Endothelial cell of umbilical vein (primary cell): ENCODE measurements at regions not wholly inside any gene's neighbourhood (a gene's known extent, or its start where the extent isn't known, plus 50 kb on each side); places are given as distances from the start of the nearest gene placed in this dataset.

Source experiments
- BruUV-seq: library from RNA; stranded (reverse); fragments of 400-500 nt; replicated peaks from 2 replicates; lab custom pipeline; 2021; lab: Mats Ljungman, UMichigan
- CTCF ChIA-PET: fragments of 300-600, 350-600 bp; sonication (Branson Sonifier 250); formaldehyde crosslinking; loops from one replicate; lab custom pipeline; 2021; ENCODE audit warnings: antibody characterized with exemption, inconsistent platforms; lab: Charles Lee
- POLR2A ChIA-PET: fragments of 300-600, 350-600 bp; sonication (Branson Sonifier 250); formaldehyde crosslinking; loops from one replicate; lab custom pipeline; 2021; ENCODE audit warnings: antibody characterized with exemption, inconsistent platforms; lab: Charles Lee
- DNase-seq: peaks from one replicate; pipeline ENCODE4 v3.0.0-alpha.2; 2011; ENCODE audit warnings: low read depth, low spot score
- FAIRE-seq: peaks from 2 replicates; lab custom pipeline; 2011; peaks lifted over from hg19 to GRCh38; lab: Jason Lieb, UNC
- H2AFZ ChIP-seq: 2 replicates; pipeline ENCODE4 v1.6.0; 2012; ENCODE audit warnings: low read depth, low read length, control low read depth, inconsistent platforms
- H3K27ac ChIP-seq: 2 replicates; pipeline ENCODE4 v1.5.1; 2011; ENCODE audit warnings: low read depth, mild to moderate bottlenecking, control low read depth, low read length, moderate library complexity; ENCODE audit not compliant: insufficient read depth
- H3K27me3 ChIP-seq, 2 experiments: 2 replicates each; pipeline versions ENCODE4 v1.6.0 to v1.6.1; 2011; ENCODE audit warnings: low read length in 2 of 2, mixed read lengths in 1 of 2; ENCODE audit not compliant: control insufficient read depth in 2 of 2, insufficient read depth in 2 of 2
- H3K36me3 ChIP-seq, 2 experiments: 2 replicates in 1 of 2; 3 replicates in 1 of 2; pipeline ENCODE4 v1.5.1; 2011; ENCODE audit warnings: low read length in 2 of 2, mild to moderate bottlenecking in 1 of 2, moderate library complexity in 1 of 2; ENCODE audit not compliant: control insufficient read depth in 2 of 2, insufficient read depth in 2 of 2; ENCODE audit errors: extremely low read depth in 1 of 2
- H3K4me1 ChIP-seq: 3 replicates; pipeline ENCODE4 v1.5.1; 2011; ENCODE audit warnings: mild to moderate bottlenecking, low read length; ENCODE audit not compliant: control insufficient read depth, insufficient read depth; ENCODE audit errors: extremely low read depth
- H3K4me2 ChIP-seq: 2 replicates; pipeline ENCODE4 v1.6.1; 2011; ENCODE audit warnings: low read length, control low read depth, mixed read lengths; ENCODE audit not compliant: insufficient read depth
- H3K4me3 ChIP-seq, 3 experiments: fragments of 200-600 bp in 1 of 3; sonication (generic), shearing (Covaris generic) in 1 of 3; replicated peaks in 1 of 3; 2 replicates each; pipeline ENCODE4 v1.5.1; 2011 to 2016; ENCODE audit warnings: control low read depth in 3 of 3, low read length in 3 of 3, mild to moderate bottlenecking in 2 of 3, inconsistent platforms in 1 of 3, low read depth in 1 of 3, moderate library complexity in 1 of 3; ENCODE audit not compliant: insufficient read depth in 1 of 3
- H3K79me2 ChIP-seq: 2 replicates; pipeline ENCODE4 v1.6.0; 2012; ENCODE audit warnings: low read length, inconsistent platforms; ENCODE audit not compliant: control insufficient read depth, insufficient read depth
- H3K9ac ChIP-seq: replicated peaks from 2 replicates; pipeline ENCODE3; 2011; ENCODE audit warnings: low read length, control low read depth; ENCODE audit not compliant: insufficient read depth; ENCODE audit errors: extremely low read depth
- H3K9me1 ChIP-seq: replicated peaks from 3 replicates; pipeline ENCODE4 v1.6.0; 2011; ENCODE audit warnings: mild to moderate bottlenecking, low read length; ENCODE audit not compliant: control insufficient read depth, insufficient read depth; ENCODE audit errors: extremely low read depth
- H3K9me3 ChIP-seq: replicated peaks from 2 replicates; pipeline ENCODE4 v1.5.1; 2012; ENCODE audit warnings: low read length, inconsistent platforms; ENCODE audit not compliant: control insufficient read depth, insufficient read depth
- H4K20me1 ChIP-seq: replicated peaks from 2 replicates; pipeline ENCODE3; 2011; ENCODE audit warnings: mild to moderate bottlenecking, low read length; ENCODE audit not compliant: control insufficient read depth, insufficient read depth; ENCODE audit errors: extremely low read depth
- EZH2 ChIP-seq: IDR thresholded peaks from 2 replicates; pipeline ENCODE4 v1.6.1; 2012; ENCODE audit warnings: borderline replicate concordance, low read depth, mild to moderate bottlenecking, moderate library complexity, low read length, inconsistent platforms; ENCODE audit not compliant: severe bottlenecking
- FOS ChIP-seq: IDR thresholded peaks from 2 replicates; pipeline ENCODE4 v1.6.1; 2011; ENCODE audit warnings: mild to moderate bottlenecking, low read length, moderate library complexity, borderline replicate concordance; ENCODE audit not compliant: insufficient read depth
- GATA2 ChIP-seq: IDR thresholded peaks from 2 replicates; pipeline ENCODE4 v1.7.0; 2011; ENCODE audit warnings: low read depth, mild to moderate bottlenecking, moderate library complexity, mixed read lengths, low read length; ENCODE audit not compliant: insufficient read length, insufficient read depth
- JUN ChIP-seq: IDR thresholded peaks from 2 replicates; pipeline ENCODE4 v1.6.1; 2011; ENCODE audit warnings: borderline replicate concordance, low read depth; ENCODE audit not compliant: insufficient read length, insufficient read depth
- MYC ChIP-seq: IDR thresholded peaks from one replicate; pipeline ENCODE4 v1.6.1; 2011; ENCODE audit warnings: mild to moderate bottlenecking, low read depth, low read length
- POLR2A ChIP-seq: IDR thresholded peaks from 2 replicates; pipeline ENCODE4 v1.6.1; 2012; ENCODE audit warnings: low read depth, mild to moderate bottlenecking, control low read depth, low read length
- POLR2AphosphoS5 ChIP-seq: IDR thresholded peaks from 2 replicates; pipeline ENCODE4 v1.6.1; 2012; ENCODE audit warnings: low read depth, mild to moderate bottlenecking, control low read depth, low read length, moderate library complexity; ENCODE audit not compliant: insufficient read depth
- dilution Hi-C: fragments of 300-500 bp; cut with MboI; formaldehyde crosslinking; loops from one replicate; pipeline ENCODE4 v1.15.0; 2019; ENCODE audit warnings: low sequenced_read_pairs; ENCODE audit not compliant: extremely low pct_ligation_motif_present
- intact Hi-C: fragments of 100-400 bp; cut with micrococcal nuclease; formaldehyde crosslinking; loops from one replicate; pipeline ENCODE4 v1.10.0; 2022
- TF ChIP-seq, protein P1 (sequence below): IDR thresholded peaks from 2 replicates; pipeline ENCODE4 v1.6.1; 2011; ENCODE audit not compliant: insufficient read depth, insufficient read length
- TF ChIP-seq, protein P2 (sequence below), 2 donors: IDR thresholded peaks; 1 replicate in 1 of 2; 2 replicates in 1 of 2; pipeline ENCODE4 v1.5.1; 2011; ENCODE audit warnings: low read length in 2 of 2, mild to moderate bottlenecking in 2 of 2, moderate library complexity in 2 of 2, control low read depth in 1 of 2, inconsistent platforms in 1 of 2, low read depth in 1 of 2; ENCODE audit not compliant: insufficient read depth in 1 of 2; ENCODE audit errors: extremely low read depth in 1 of 2

DNA sequence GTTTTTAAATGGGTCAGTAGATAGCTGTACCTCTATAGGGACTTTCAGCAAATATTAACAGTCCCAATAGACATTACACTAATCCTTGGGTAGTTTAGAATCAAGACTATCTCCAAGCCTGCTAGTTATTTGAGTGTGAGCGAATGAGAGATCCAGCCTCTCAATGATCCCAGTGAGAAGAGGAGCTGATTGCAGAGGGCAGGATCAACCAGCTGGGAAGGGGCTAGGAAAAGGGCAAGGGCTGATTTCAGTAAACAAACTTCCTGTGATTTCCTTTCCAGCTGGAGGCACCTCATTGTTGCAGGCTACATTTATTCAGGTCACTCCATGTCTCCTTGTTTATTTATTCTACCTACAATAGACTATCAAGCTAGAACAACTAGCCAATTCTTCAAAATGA lies 84.1 kb upstream of the CTNNA2 start:
- Histone ChIP-seq H3K9me3 (peaks cover 2% of the 10 kb centered on the region), H3K36me3 (no peaks in the 10 kb centered on the region), H3K27ac (no peak overlapping the region), H3K9ac (no peak overlapping the region), H3K4me2 (no peak overlapping the region), H3K27me3 (no peaks in the 10 kb centered on the region), H3K4me3 (no peak overlapping the region), H4K20me1 (no peaks in the 10 kb centered on the region), H3K4me1 (no peaks in the 10 kb centered on the region), H3K9me1 (no peaks in the 10 kb centered on the region), H2AFZ (no peak overlapping the region), H3K79me2 (no peaks in the 10 kb centered on the region)
- DNase-seq (no peak), FAIRE-seq (no peak)
- no peak for TF ChIP-seq EZH2
- no peak for TF ChIP-seq JUN
- TF ChIP-seq, protein P1, sequence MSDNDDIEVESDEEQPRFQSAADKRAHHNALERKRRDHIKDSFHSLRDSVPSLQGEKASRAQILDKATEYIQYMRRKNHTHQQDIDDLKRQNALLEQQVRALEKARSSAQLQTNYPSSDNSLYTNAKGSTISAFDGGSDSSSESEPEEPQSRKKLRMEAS: no peak
- TF ChIP-seq POLR2AphosphoS5: no peak
- TF ChIP-seq, protein P2, sequence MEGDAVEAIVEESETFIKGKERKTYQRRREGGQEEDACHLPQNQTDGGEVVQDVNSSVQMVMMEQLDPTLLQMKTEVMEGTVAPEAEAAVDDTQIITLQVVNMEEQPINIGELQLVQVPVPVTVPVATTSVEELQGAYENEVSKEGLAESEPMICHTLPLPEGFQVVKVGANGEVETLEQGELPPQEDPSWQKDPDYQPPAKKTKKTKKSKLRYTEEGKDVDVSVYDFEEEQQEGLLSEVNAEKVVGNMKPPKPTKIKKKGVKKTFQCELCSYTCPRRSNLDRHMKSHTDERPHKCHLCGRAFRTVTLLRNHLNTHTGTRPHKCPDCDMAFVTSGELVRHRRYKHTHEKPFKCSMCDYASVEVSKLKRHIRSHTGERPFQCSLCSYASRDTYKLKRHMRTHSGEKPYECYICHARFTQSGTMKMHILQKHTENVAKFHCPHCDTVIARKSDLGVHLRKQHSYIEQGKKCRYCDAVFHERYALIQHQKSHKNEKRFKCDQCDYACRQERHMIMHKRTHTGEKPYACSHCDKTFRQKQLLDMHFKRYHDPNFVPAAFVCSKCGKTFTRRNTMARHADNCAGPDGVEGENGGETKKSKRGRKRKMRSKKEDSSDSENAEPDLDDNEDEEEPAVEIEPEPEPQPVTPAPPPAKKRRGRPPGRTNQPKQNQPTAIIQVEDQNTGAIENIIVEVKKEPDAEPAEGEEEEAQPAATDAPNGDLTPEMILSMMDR (IDR thresholded peaks at IDR 0.05; ENCODE audit: extremely low read depth in 1 of 2, insufficient read depth in 1 of 2, low read depth in 1 of 2, low read length in 2 of 2): no peak
- no peak for TF ChIP-seq GATA2
- TF ChIP-seq FOS: no peak
- no peak for TF ChIP-seq POLR2A
- no peak for TF ChIP-seq MYC
- ChIA-PET CTCF (no interaction called here), POLR2A (no interaction called here)
- dilution Hi-C loops: no loop called here
- BruUV-seq: no TSS peak
- intact Hi-C loops: no loop called here
